Osteoblast (primary cell): ENCODE measurements at regions not wholly inside any gene's neighbourhood (a gene's known extent, or its start where the extent isn't known, plus 50 kb on each side); places are given as distances from the start of the nearest gene placed in this dataset.
A peak's percentile ranks its signal among the peaks of the same experiment; 100 is the strongest.

Experiments
- DNase-seq: peaks from one replicate; pipeline ENCODE4 v3.0.0; 2011; ENCODE audit warnings: low spot score, mixed read lengths; ENCODE audit not compliant: insufficient read length; ENCODE audit errors: missing footprints
- H2AFZ ChIP-seq: 2 replicates; pipeline ENCODE4 v1.6.0; 2011; ENCODE audit warnings: mild to moderate bottlenecking, low read length
- H3K27ac ChIP-seq: 2 replicates; pipeline ENCODE4 v1.5.1; 2011; ENCODE audit warnings: mild to moderate bottlenecking, low read depth, low read length, moderate library complexity
- H3K27me3 ChIP-seq: 2 replicates; pipeline ENCODE4 v1.6.0; 2012; ENCODE audit warnings: mild to moderate bottlenecking, control low read depth, inconsistent platforms, low read length, moderate library complexity; ENCODE audit not compliant: insufficient read depth
- H3K36me3 ChIP-seq: 2 replicates; pipeline ENCODE4 v1.5.1; 2011; ENCODE audit warnings: mild to moderate bottlenecking, low read length, control low read depth, moderate library complexity; ENCODE audit not compliant: insufficient read depth
- H3K4me1 ChIP-seq: 2 replicates; pipeline ENCODE4 v1.5.1; 2011; ENCODE audit warnings: mild to moderate bottlenecking, low read length, control low read depth, moderate library complexity; ENCODE audit not compliant: insufficient read depth
- H3K4me2 ChIP-seq: 2 replicates; pipeline ENCODE4 v1.6.0; 2011; ENCODE audit warnings: mild to moderate bottlenecking, low read length; ENCODE audit not compliant: insufficient read depth
- H3K4me3 ChIP-seq: fragments of 200-600 bp; sonication (generic); 3 replicates; pipeline ENCODE4 v1.5.1; 2012; ENCODE audit warnings: mild to moderate bottlenecking, low read length, inconsistent platforms; ENCODE audit not compliant: insufficient read depth
- H3K79me2 ChIP-seq: 2 replicates; pipeline ENCODE4 v1.6.0; 2012; ENCODE audit warnings: mild to moderate bottlenecking, low read length, control low read depth, inconsistent platforms; ENCODE audit not compliant: insufficient read depth
- H3K9me3 ChIP-seq: 2 replicates; pipeline ENCODE4 v1.5.1; 2011; ENCODE audit warnings: low read depth, low read length, control low read depth
- H4K20me1 ChIP-seq: 2 replicates; pipeline ENCODE4 v1.6.0; 2012; ENCODE audit warnings: mild to moderate bottlenecking, low read length, control low read depth; ENCODE audit not compliant: insufficient read depth
- CTCF ChIP-seq: IDR thresholded peaks from 2 replicates; pipeline ENCODE4 v1.5.1; 2011; ENCODE audit warnings: mild to moderate bottlenecking, low read depth, low read length, moderate library complexity; ENCODE audit errors: extremely low read depth

GRCh38 chr14:62117010-62117750 is 355.0 kb downstream of the SNAPC1 start:
- peak; percentile 8 for TF ChIP-seq CTCF
- Histone ChIP-seq H3K27ac (no peak overlapping the region), H3K4me1 (no peaks in the 10 kb centered on the region), H3K27me3 (peaks cover 58% of the 10 kb centered on the region), H3K79me2 (no peaks in the 10 kb centered on the region), H4K20me1 (no peaks in the 10 kb centered on the region), H3K4me3 (no peak overlapping the region), H2AFZ (no peak overlapping the region), H3K9me3 (no peaks in the 10 kb centered on the region), H3K36me3 (no peaks in the 10 kb centered on the region), H3K4me2 (peak overlapping the region; percentile 24)
- DNase-seq = peak; percentile 44

- Histone ChIP-seq H3K36me3 (no peaks in the 10 kb centered on the region), H3K4me3 (no peak overlapping the region), H3K4me2 (no peak overlapping the region), H3K27ac (no peak overlapping the region), H4K20me1 (no peaks in the 10 kb centered on the region), H3K4me1 (no peaks in the 10 kb centered on the region), H2AFZ (no peak overlapping the region), H3K9me3 (no peaks in the 10 kb centered on the region), H3K27me3 (peaks cover 58% of the 10 kb centered on the region), H3K79me2 (no peaks in the 10 kb centered on the region)
- no peak for DNase-seq
- no peak for TF ChIP-seq CTCF
These were observed 355.5 kb downstream of the SNAPC1 start for GRCh38 chr14:62117751-62118105.

GRCh38 chr14:62118461-62118860 is 356.2 kb downstream of the SNAPC1 start:
- Histone ChIP-seq H3K27ac (no peak overlapping the region), H3K36me3 (no peaks in the 10 kb centered on the region), H3K9me3 (no peaks in the 10 kb centered on the region), H4K20me1 (no peaks in the 10 kb centered on the region), H3K4me1 (no peaks in the 10 kb centered on the region), H3K4me3 (no peak overlapping the region), H3K27me3 (peaks cover 58% of the 10 kb centered on the region), H3K4me2 (no peak overlapping the region), H2AFZ (no peak overlapping the region), H3K79me2 (no peaks in the 10 kb centered on the region)
- no peak for DNase-seq
- TF ChIP-seq CTCF = no peak

- Histone ChIP-seq H3K79me2 (no peaks in the 10 kb centered on the region), H3K9me3 (no peaks in the 10 kb centered on the region), H3K27ac (no peak overlapping the region), H4K20me1 (no peaks in the 10 kb centered on the region), H3K27me3 (peaks cover 58% of the 10 kb centered on the region), H3K4me1 (no peaks in the 10 kb centered on the region), H3K4me2 (no peak overlapping the region), H3K4me3 (no peak overlapping the region), H2AFZ (no peak overlapping the region), H3K36me3 (no peaks in the 10 kb centered on the region)
- no peak for TF ChIP-seq CTCF
- no peak for DNase-seq
These were observed 356.7 kb downstream of the SNAPC1 start for GRCh38 chr14:62118871-62119270.
